ENCODE measurements at regions not wholly inside any gene's neighbourhood (a gene's known extent, or its start where the extent isn't known, plus 50 kb on each side); places are given as distances from the start of the nearest gene placed in this dataset.

GRCh38 chr2:239678666-239679296, 278.0 kb upstream of the HDAC4 start:
- TF ChIP-seq POLR2AphosphoS5 (IDR thresholded peaks at IDR 0.05; ENCODE audit: low read depth, low read length) (no peak), TAF1 (IDR thresholded peaks at IDR 0.05; ENCODE audit: borderline replicate concordance, insufficient read depth, low read length) (no peak), SIN3A (IDR thresholded peaks at IDR 0.05; ENCODE audit: borderline replicate concordance, insufficient read depth, low read length) (no peak), FOXP2 (optimal IDR thresholded peaks at IDR 0.05; ENCODE audit: borderline replicate concordance, extremely low read depth, extremely low read length, insufficient read depth) (no peak), REST (IDR thresholded peaks at IDR 0.05; ENCODE audit: insufficient read depth in 1 of 2, low read depth in 2 of 2, low read length in 2 of 2) (no peak)

GRCh38 chr2:239678186-239678490, 277.3 kb upstream of the HDAC4 start:
- no peak for TF ChIP-seq FOXP2 (optimal IDR thresholded peaks at IDR 0.05; ENCODE audit: borderline replicate concordance, extremely low read depth, extremely low read length, insufficient read depth)
- TF ChIP-seq POLR2AphosphoS5 (IDR thresholded peaks at IDR 0.05; ENCODE audit: low read depth, low read length): no peak
- TF ChIP-seq TAF1 (IDR thresholded peaks at IDR 0.05; ENCODE audit: borderline replicate concordance, insufficient read depth, low read length): no peak
- no peak for TF ChIP-seq REST (IDR thresholded peaks at IDR 0.05; ENCODE audit: insufficient read depth in 1 of 2, low read depth in 2 of 2, low read length in 2 of 2)
- no peak for TF ChIP-seq SIN3A (IDR thresholded peaks at IDR 0.05; ENCODE audit: borderline replicate concordance, insufficient read depth, low read length)

- no peak for TF ChIP-seq REST (IDR thresholded peaks at IDR 0.05; ENCODE audit: insufficient read depth in 1 of 2, low read depth in 2 of 2, low read length in 2 of 2)
- TF ChIP-seq POLR2AphosphoS5 (IDR thresholded peaks at IDR 0.05; ENCODE audit: low read depth, low read length): no peak
- no peak for TF ChIP-seq FOXP2 (optimal IDR thresholded peaks at IDR 0.05; ENCODE audit: borderline replicate concordance, extremely low read depth, extremely low read length, insufficient read depth)
- no peak for TF ChIP-seq SIN3A (IDR thresholded peaks at IDR 0.05; ENCODE audit: borderline replicate concordance, insufficient read depth, low read length)
- TF ChIP-seq TAF1 (IDR thresholded peaks at IDR 0.05; ENCODE audit: borderline replicate concordance, insufficient read depth, low read length): no peak
Measured at GRCh38 chr2:239677453-239678185, 276.8 kb upstream of the HDAC4 start.

- TF ChIP-seq SIN3A (IDR thresholded peaks at IDR 0.05; ENCODE audit: borderline replicate concordance, insufficient read depth, low read length): no peak
Measured at GRCh38 chr2:239676716-239677452, 276.1 kb upstream of the HDAC4 start.

- TF ChIP-seq TAF1 (IDR thresholded peaks at IDR 0.05; ENCODE audit: borderline replicate concordance, insufficient read depth, low read length) (no peak), FOXP2 (optimal IDR thresholded peaks at IDR 0.05; ENCODE audit: borderline replicate concordance, extremely low read depth, extremely low read length, insufficient read depth) (no peak), POLR2AphosphoS5 (IDR thresholded peaks at IDR 0.05; ENCODE audit: low read depth, low read length) (no peak), SIN3A (IDR thresholded peaks at IDR 0.05; ENCODE audit: borderline replicate concordance, insufficient read depth, low read length) (no peak), REST (IDR thresholded peaks at IDR 0.05; ENCODE audit: insufficient read depth in 1 of 2, low read depth in 2 of 2, low read length in 2 of 2) (no peak)
Measured at GRCh38 chr2:239675826-239676715, 275.3 kb upstream of the HDAC4 start.
